K562 (cell line): ENCODE measurements at regions not wholly inside any gene's neighbourhood (a gene's known extent, or its start where the extent isn't known, plus 50 kb on each side); places are given as distances from the start of the nearest gene placed in this dataset.

Source experiments
- ATAC-seq: fragments of 200-7000 bp; cut with Tn5 transposase; 3 replicates; pipeline ENCODE4 v1.9.1; 2020; ENCODE audit warnings: moderate library complexity
- BruUV-seq: library from RNA; stranded (reverse); fragments of 400-500 nt; replicated peaks from 2 replicates; lab custom pipeline; 2021; lab: Mats Ljungman, UMichigan
- CTCF ChIA-PET: fragments of 300-600 bp; formaldehyde crosslinking; extraction: SDS; loops from one replicate; lab custom pipeline; 2021; ENCODE audit warnings: low intra/inter-chr PET ratio; lab: Yijun Ruan, JAX
- POLR2A ChIA-PET: fragments of 300-600, 350-650 bp; sonication (Branson Sonifier 250); formaldehyde crosslinking; extraction: SDS; loops from one replicate; lab custom pipeline; 2021; ENCODE audit warnings: antibody characterized with exemption, inconsistent platforms; lab: Yijun Ruan, JAX
- DNase-seq, 4 experiments: peaks; one replicate each; pipeline versions ENCODE4 v3.0.0 to v3.0.0-alpha.2; 2011 to 2018; ENCODE audit warnings: low spot score in 3 of 4, mixed read lengths in 3 of 4; ENCODE audit errors: extremely low read depth in 1 of 4
- FAIRE-seq: peaks from 2 replicates; lab custom pipeline; 2011; peaks lifted over from hg19 to GRCh38; lab: Jason Lieb, UNC
- H2AFZ ChIP-seq: 2 replicates; pipeline ENCODE4 v1.6.0; 2011; ENCODE audit warnings: low read depth, low read length, control low read depth, inconsistent platforms
- H3K27ac ChIP-seq: fragments of 200-600 bp; 3 replicates; pipeline ENCODE4 v1.8.0; 2011; ENCODE audit warnings: low read depth, mild to moderate bottlenecking, control low read depth, inconsistent platforms, low read length, moderate library complexity, mixed read lengths; ENCODE audit errors: extremely low read depth
- H3K27me3 ChIP-seq, 2 experiments: fragments of 300-600 bp in 1 of 2; 2 replicates in 1 of 2; 3 replicates in 1 of 2; pipeline versions ENCODE4 v1.6.0 to v1.8.0; 2011; ENCODE audit warnings: inconsistent platforms in 2 of 2, low read length in 2 of 2, mild to moderate bottlenecking in 1 of 2, mixed read lengths in 1 of 2, moderate library complexity in 1 of 2; ENCODE audit not compliant: control insufficient read depth in 2 of 2, insufficient read depth in 2 of 2
- H3K36me3 ChIP-seq: fragments of 300-600 bp; 3 replicates; pipeline ENCODE4 v1.8.0; 2011; ENCODE audit warnings: mild to moderate bottlenecking, low read length, inconsistent platforms; ENCODE audit not compliant: control insufficient read depth, insufficient read depth
- H3K4me1 ChIP-seq, 2 experiments: fragments of 200-600 bp in 1 of 2; replicated peaks in 1 of 2; 2 replicates in 1 of 2; 3 replicates in 1 of 2; pipeline versions ENCODE4 v1.5.1 to v1.8.0; 2011; ENCODE audit warnings: inconsistent platforms in 2 of 2, low read length in 2 of 2, mild to moderate bottlenecking in 1 of 2, mixed read lengths in 1 of 2, moderate library complexity in 1 of 2; ENCODE audit not compliant: control insufficient read depth in 2 of 2, insufficient read depth in 2 of 2
- H3K4me2 ChIP-seq: 2 replicates; pipeline ENCODE4 v1.6.1; 2011; ENCODE audit warnings: low read length, control low read depth, inconsistent platforms, mixed read lengths; ENCODE audit not compliant: insufficient read depth
- H3K4me3 ChIP-seq: fragments of 200-600 bp; sonication (generic), shearing (Covaris generic); 2 replicates; pipeline ENCODE4 v1.5.1; 2016; ENCODE audit warnings: control low read depth, inconsistent platforms
- H3K79me2 ChIP-seq: fragments of 200-600 bp; 3 replicates; pipeline ENCODE4 v1.8.0; 2011; ENCODE audit warnings: low read length, inconsistent platforms; ENCODE audit not compliant: control insufficient read depth, insufficient read depth
- H3K9ac ChIP-seq, 2 experiments: 2 replicates each; pipeline versions ENCODE4 v1.6.0 to v1.6.1; 2011; ENCODE audit warnings: low read depth in 2 of 2, low read length in 2 of 2, control low read depth in 1 of 2, inconsistent platforms in 1 of 2, mild to moderate bottlenecking in 1 of 2, mixed read lengths in 1 of 2; ENCODE audit not compliant: insufficient read depth in 1 of 2
- H3K9me1 ChIP-seq: one replicate; pipeline ENCODE4 v1.6.0; 2011; ENCODE audit warnings: inconsistent platforms, mild to moderate bottlenecking, low read length, moderate library complexity; ENCODE audit not compliant: control insufficient read depth, insufficient read depth
- H3K9me3 ChIP-seq: replicated peaks from 2 replicates; pipeline ENCODE4 v1.5.1; 2011; ENCODE audit warnings: low read depth, low read length, inconsistent platforms; ENCODE audit not compliant: control insufficient read depth, insufficient read depth
- H4K20me1 ChIP-seq: replicated peaks from 2 replicates; pipeline ENCODE4 v1.6.1; 2011; ENCODE audit warnings: low read length, inconsistent platforms, mixed read lengths; ENCODE audit not compliant: control insufficient read depth, insufficient read depth
- BRD9 ChIP-seq: fragments of 450-650 bp; IDR thresholded peaks from 2 replicates; pipeline ENCODE4 v1.6.1; 2018; ENCODE audit warnings: low read depth; ENCODE audit not compliant: partially characterized antibody
- CTCF ChIP-seq, 3 experiments: IDR thresholded peaks in 2 of 3; conservative IDR thresholded peaks in 1 of 3; 2 replicates each; pipeline ENCODE4 v1.5.1; 2011 to 2012; ENCODE audit warnings: low read length in 3 of 3, mild to moderate bottlenecking in 3 of 3, control low read depth in 2 of 3, improper control_type of control experiment in 1 of 3, inconsistent platforms in 1 of 3, low read depth in 1 of 3, mixed read lengths in 1 of 3, moderate library complexity in 1 of 3; ENCODE audit not compliant: insufficient read depth in 2 of 3
- FIP1L1 ChIP-seq: fragments of 200-400 bp; formaldehyde crosslinking; IDR thresholded peaks from 2 replicates; pipeline ENCODE4 v1.6.1; 2018; ENCODE audit warnings: mild to moderate bottlenecking, low read depth, low read length; ENCODE audit not compliant: poor library complexity, severe bottlenecking
- IFI16 ChIP-seq: fragments of 250-450 bp; sonication (Bioruptor Pico); IDR thresholded peaks from 2 replicates; pipeline ENCODE4 v2.1.2; 2022; ENCODE audit warnings: mild to moderate bottlenecking, inconsistent platforms
- KDM1A ChIP-seq, 2 experiments: fragments of 450-650 bp; IDR thresholded peaks; 2 replicates each; pipeline ENCODE4 v1.6.1; 2016; ENCODE audit warnings: mild to moderate bottlenecking in 2 of 2
- MAX ChIP-seq: sonication (generic); formaldehyde crosslinking; IDR thresholded peaks from 2 replicates; pipeline ENCODE4 v1.9.0; 2022; ENCODE audit warnings: mild to moderate bottlenecking, missing genetic modification reagents
- MCM5 ChIP-seq: fragments of 450-650 bp; IDR thresholded peaks from 2 replicates; pipeline ENCODE4 v1.6.1; 2016; ENCODE audit warnings: low read depth
- NKRF ChIP-seq: fragments of 450-650 bp; IDR thresholded peaks from 2 replicates; pipeline ENCODE4 v1.6.1; 2016; ENCODE audit warnings: borderline replicate concordance
- SIN3A ChIP-seq, 2 experiments: fragments of 150-350 bp in 1 of 2; IDR thresholded peaks; 2 replicates each; pipeline ENCODE4 v1.6.1; 2011 to 2016; ENCODE audit warnings: borderline replicate concordance in 2 of 2, low read depth in 2 of 2, low read length in 2 of 2, mild to moderate bottlenecking in 2 of 2, moderate library complexity in 2 of 2; ENCODE audit not compliant: control insufficient read depth in 1 of 2
- TAF15 ChIP-seq: fragments of 200-400 bp; formaldehyde crosslinking; IDR thresholded peaks from 2 replicates; pipeline ENCODE4 v1.6.1; 2017; ENCODE audit warnings: mild to moderate bottlenecking, low read depth, low read length, moderate library complexity
- TCF7 ChIP-seq: sonication (generic); IDR thresholded peaks from 2 replicates; pipeline ENCODE4 v1.6.1; 2016; ENCODE audit warnings: antibody characterized with exemption, borderline replicate concordance
- ZNF23 ChIP-seq: fragments of 250-450 bp; sonication (Bioruptor Pico); IDR thresholded peaks from 2 replicates; pipeline ENCODE4 v1.4.0; 2020; ENCODE audit warnings: mild to moderate bottlenecking
- WGBS: fragments of 100-300 bp; shearing (Covaris generic); methylation state at CpG from one replicate; pipeline ENCODE4 v1.1.6; 2016; ENCODE audit warnings: low coverage, mixed read lengths; ENCODE audit not compliant: insufficient coverage; ENCODE audit errors: missing lambda C conversion rate; 5-methylcytosine and 5-hydroxymethylcytosine counted together
- in situ Hi-C: fragments of 300-500 bp; cut with MboI; formaldehyde crosslinking; loops from 4 replicates; pipeline ENCODE4 v1.15.0; 2018; ENCODE audit warnings: inconsistent platforms, mixed read lengths
- intact Hi-C: fragments of 100-400 bp; cut with micrococcal nuclease; formaldehyde crosslinking; loops from 2 replicates; pipeline ENCODE4 v1.14.2; 2022

- FAIRE-seq (no peak), ATAC-seq (no peak), DNase-seq (peak in 3 of 4 experiments; percentile 3 to 5 (median 5))
- no peak for TF ChIP-seq TAF15
- 0 out of 6 replicates have a peak, but pooled peaks of 1 of the 3 experiments have one; percentile 13 for TF ChIP-seq CTCF (IDR thresholded peaks at IDR 0.05 in 2 of 3, conservative IDR thresholded peaks at IDR 0.05 in 1 of 3; ENCODE audit: insufficient read depth in 2 of 3, low read depth in 1 of 3, low read length in 3 of 3)
- no TSS peak for BruUV-seq
- H3K4me2 ChIP-seq, result no peak overlapping the region
- H3K9ac ChIP-seq, result no peak overlapping the region
- 0% methylated on average over 5 of the region's 5 CpGs for WGBS
- H3K36me3 ChIP-seq, result no peaks in the 10 kb centered on the region
- H3K79me2 ChIP-seq, result no peaks in the 10 kb centered on the region
- no peaks in the 10 kb centered on the region for H3K27me3 ChIP-seq
- H2AFZ ChIP-seq, result no peak overlapping the region
- in situ Hi-C loops, result no loop called here
- POLR2A ChIA-PET, result no interaction called here
- CTCF ChIA-PET, result no interaction called here
- intact Hi-C loops, result no loop called here
- no peak overlapping the region for H3K4me3 ChIP-seq
- H3K9me1 ChIP-seq, result no peaks in the 10 kb centered on the region
- no peaks in the 10 kb centered on the region for H3K4me1 ChIP-seq
- no peaks in the 10 kb centered on the region for H4K20me1 ChIP-seq
- H3K27ac ChIP-seq, result no peak overlapping the region
- H3K9me3 ChIP-seq, result no peaks in the 10 kb centered on the region
Observed at GRCh38 chr5:164597293-164597900, 1092.0 kb downstream of the MAT2B start.

GRCh38 chr5:164600274-164600673 lies 1094.9 kb downstream of the MAT2B start:
- Histone ChIP-seq H3K4me1 (no peaks in the 10 kb centered on the region), H3K9ac (no peak overlapping the region), H3K27ac (no peak overlapping the region), H3K9me1 (no peaks in the 10 kb centered on the region), H3K36me3 (no peaks in the 10 kb centered on the region), H3K79me2 (no peaks in the 10 kb centered on the region), H3K4me2 (no peak overlapping the region), H3K27me3 (no peaks in the 10 kb centered on the region), H2AFZ (no peak overlapping the region), H3K9me3 (no peaks in the 10 kb centered on the region), H4K20me1 (no peaks in the 10 kb centered on the region), H3K4me3 (no peak overlapping the region)
- intact Hi-C loops, result no loop called here
- WGBS, result 0% methylated on average over 2 of the region's 2 CpGs
- CTCF ChIA-PET, result no interaction called here
- no peak for FAIRE-seq
- in situ Hi-C loops, result no loop called here
- POLR2A ChIA-PET, result no interaction called here
- no peak for DNase-seq
- ATAC-seq, result no peak
- no TSS peak for BruUV-seq
- TF ChIP-seq SIN3A (IDR thresholded peaks at IDR 0.05; ENCODE audit: borderline replicate concordance in 2 of 2, control insufficient read depth in 1 of 2, low read depth in 2 of 2, low read length in 2 of 2), result no peak
- no peak for TF ChIP-seq ZNF23
- no peak for TF ChIP-seq BRD9
- no peak for TF ChIP-seq KDM1A (IDR thresholded peaks at IDR 0.05)
- TF ChIP-seq MCM5, result no peak
- no peak for TF ChIP-seq TCF7
- no peak for TF ChIP-seq MAX (CRISPR knock-in tag)
- TF ChIP-seq IFI16 (CRISPR knock-in tag), result no peak
- no peak for TF ChIP-seq FIP1L1
- no peak for TF ChIP-seq NKRF
